ENCODE measurements at regions not wholly inside any gene's neighbourhood (a gene's known extent, or its start where the extent isn't known, plus 50 kb on each side); places are given as distances from the start of the nearest gene placed in this dataset.

DNA sequence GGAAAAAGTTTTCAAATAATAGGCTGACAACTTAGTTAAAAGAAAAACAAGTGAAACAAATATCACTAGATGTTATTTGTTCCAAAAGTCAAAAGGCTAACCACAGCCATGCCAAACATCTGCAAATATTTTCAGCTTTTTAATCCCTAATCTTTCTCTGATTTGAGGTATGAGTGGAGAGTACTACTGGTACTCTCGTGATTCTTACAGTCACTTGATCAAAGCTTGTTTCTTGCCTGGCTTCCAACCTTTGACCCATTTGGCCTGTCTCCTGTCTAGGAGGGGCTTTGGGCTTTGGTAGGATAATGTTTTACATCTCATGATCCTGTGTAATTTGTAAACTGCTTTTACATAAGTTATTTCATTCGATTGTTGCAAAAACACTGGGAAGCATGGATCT lies 301.8 kb upstream of the SORL1-AS1 start:
- TF ChIP-seq POLR2A (IDR thresholded peaks at IDR 0.05), result no peak
- TF ChIP-seq, protein P1, sequence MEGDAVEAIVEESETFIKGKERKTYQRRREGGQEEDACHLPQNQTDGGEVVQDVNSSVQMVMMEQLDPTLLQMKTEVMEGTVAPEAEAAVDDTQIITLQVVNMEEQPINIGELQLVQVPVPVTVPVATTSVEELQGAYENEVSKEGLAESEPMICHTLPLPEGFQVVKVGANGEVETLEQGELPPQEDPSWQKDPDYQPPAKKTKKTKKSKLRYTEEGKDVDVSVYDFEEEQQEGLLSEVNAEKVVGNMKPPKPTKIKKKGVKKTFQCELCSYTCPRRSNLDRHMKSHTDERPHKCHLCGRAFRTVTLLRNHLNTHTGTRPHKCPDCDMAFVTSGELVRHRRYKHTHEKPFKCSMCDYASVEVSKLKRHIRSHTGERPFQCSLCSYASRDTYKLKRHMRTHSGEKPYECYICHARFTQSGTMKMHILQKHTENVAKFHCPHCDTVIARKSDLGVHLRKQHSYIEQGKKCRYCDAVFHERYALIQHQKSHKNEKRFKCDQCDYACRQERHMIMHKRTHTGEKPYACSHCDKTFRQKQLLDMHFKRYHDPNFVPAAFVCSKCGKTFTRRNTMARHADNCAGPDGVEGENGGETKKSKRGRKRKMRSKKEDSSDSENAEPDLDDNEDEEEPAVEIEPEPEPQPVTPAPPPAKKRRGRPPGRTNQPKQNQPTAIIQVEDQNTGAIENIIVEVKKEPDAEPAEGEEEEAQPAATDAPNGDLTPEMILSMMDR (IDR thresholded peaks at IDR 0.05), result no peak

All from vagina (tissue), 2 donors.